EL (cell line): ENCODE measurements at regions not wholly inside any gene's neighbourhood (a gene's known extent, or its start where the extent isn't known, plus 50 kb on each side); places are given as distances from the start of the nearest gene placed in this dataset.
"Not testable (repeated sequence)": the region's sequence is repeated elsewhere in the genome, so short reads cannot be mapped to it uniquely, and the experiment has no call there.

ENCODE experiments used
- DNase-seq: peaks from one replicate; pipeline ENCODE4 v3.0.0-alpha.2; 2016

DNA sequence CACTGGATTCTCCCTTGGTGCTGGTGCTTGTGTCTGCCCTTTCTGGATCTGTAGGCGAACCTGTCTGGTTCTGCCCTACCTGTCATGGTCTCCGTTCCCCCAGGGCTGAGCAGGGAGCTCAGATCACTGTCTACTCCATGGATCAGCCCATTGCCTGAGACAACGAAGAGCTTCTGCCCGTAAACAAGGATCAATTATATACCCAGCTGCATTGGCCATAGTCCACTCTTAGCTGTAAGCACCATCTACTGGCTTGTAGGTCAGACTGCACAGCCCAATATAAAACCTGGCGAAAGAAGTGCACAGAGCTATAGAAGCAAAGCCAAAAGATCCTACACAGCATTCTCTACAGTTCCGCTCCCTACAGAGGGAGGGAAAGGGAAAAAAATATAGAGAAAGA lies 181.5 kb upstream of the RPS23 start:
- no peak for DNase-seq

- DNase-seq: not testable (repeated sequence)
These were observed 177.2 kb upstream of the RPS23 start for GRCh38 chr5:82455317-82455716.

- no peak for DNase-seq
These were observed 170.2 kb upstream of the RPS23 start for GRCh38 chr5:82448374-82448773.

DNA sequence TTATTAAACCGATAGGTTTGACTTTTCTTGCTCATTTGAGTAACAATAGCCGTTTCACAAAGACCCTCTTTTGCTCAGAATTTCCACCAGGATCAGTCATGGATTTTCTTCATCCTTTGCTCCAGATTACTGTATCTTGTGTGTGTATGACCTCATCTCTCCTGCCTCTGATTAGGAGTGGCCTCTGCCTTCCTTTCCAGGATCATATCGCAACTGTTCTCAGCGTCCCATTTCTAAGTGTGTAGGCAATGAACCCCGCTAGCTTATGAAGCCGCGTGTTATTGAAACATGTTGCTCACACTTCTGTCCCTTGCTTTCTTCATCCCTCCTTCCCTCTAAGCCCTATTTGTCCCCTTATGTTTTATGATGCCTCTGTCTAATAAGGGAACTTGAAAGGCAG lies 169.8 kb upstream of the RPS23 start:
- no peak for DNase-seq

DNA sequence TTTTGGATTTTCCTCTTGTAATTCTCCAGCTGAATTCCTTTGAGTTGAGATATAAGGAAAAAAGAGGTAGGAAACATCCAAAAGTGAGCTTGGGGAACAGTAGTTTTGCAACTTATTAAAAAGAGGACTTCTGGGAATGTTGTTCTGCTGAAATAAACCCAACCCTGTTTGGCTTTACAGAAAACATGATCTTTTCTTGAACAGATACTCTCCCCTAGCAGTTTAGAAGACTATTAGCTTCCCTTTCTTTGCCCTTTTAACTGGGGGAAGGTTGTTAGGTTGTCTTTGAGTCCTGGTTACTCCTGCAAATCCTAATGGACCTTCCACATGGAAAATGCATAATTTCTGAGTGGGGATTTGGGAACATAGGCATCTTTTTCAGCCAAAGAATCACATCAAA lies 168.7 kb upstream of the RPS23 start:
- DNase-seq: no peak

- no peak for DNase-seq
These were observed 167.7 kb upstream of the RPS23 start for GRCh38 chr5:82445726-82446335.

GRCh38 chr5:82439750-82440445 lies 161.7 kb upstream of the RPS23 start:
- DNase-seq: no peak

- DNase-seq: not testable (repeated sequence)
These were observed 159.4 kb upstream of the RPS23 start for GRCh38 chr5:82437565-82437964.

GRCh38 chr5:82436291-82436690 lies 158.1 kb upstream of the RPS23 start:
- no peak for DNase-seq

- DNase-seq: not testable (repeated sequence)
These were observed 156.8 kb upstream of the RPS23 start for GRCh38 chr5:82434696-82435660.

DNA sequence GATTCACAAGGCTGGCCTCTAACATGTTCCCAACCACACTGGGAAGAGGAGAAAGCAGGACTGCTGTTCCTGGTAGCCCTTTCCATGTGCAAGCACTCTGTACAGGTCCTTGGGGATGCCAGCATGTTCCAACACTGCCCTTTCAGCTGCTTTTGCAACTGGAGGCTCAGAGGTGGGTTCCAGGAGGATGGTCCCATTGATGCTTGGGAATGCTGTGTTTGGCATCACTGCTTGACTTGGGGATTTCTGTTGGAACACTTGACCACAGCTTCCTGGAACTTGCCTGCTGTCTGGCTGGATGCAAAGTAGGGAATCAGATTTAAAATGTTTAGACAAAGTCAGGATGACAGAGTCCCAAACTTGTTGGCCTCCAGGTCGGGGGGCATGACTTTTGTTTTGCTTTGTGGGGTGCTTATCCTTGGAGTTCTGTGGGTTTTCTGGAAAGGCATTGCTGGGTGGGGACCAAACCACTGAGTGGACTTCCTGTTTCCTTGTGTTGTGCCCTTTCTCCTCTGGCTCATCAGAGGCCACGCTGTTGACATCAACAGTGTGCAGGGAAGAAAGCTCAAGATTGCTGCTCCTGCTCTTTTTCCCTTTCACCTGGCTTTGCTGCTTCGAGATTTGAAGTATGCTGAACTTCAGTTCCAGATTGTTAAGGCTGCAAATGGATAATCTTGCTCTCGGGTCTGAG lies 148.5 kb upstream of the RPS23 start:
- no peak for DNase-seq

- no peak for DNase-seq
These were observed 147.4 kb upstream of the RPS23 start for GRCh38 chr5:82425591-82425990.

- DNase-seq: no peak
These were observed 146.1 kb upstream of the RPS23 start for GRCh38 chr5:82424211-82424610.

DNA sequence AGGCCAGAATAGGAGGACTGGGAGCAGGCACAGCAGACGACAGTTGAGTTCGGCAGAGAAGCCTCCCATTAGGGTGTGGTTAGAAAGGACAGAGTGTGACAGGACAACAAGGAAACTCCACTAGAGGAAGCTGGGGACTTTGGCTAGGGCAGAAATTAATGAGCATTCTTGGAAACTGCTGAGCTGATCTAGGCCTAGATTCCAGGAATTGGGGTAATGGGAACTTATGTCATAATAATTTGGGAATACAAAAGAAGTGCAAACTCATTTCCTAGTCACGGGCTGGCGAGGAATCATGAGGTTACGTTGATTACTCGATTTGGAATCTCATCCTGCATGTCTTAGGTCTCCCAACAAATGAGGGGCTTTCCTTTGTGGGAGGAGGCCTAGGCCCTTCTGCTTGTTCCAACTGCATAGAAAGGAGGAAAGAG lies 144.6 kb upstream of the RPS23 start:
- DNase-seq: no peak

GRCh38 chr5:82422001-82422740 lies 144.0 kb upstream of the RPS23 start:
- no peak for DNase-seq

GRCh38 chr5:82421119-82421518 lies 143.0 kb upstream of the RPS23 start:
- peak; percentile 92 for DNase-seq

DNA sequence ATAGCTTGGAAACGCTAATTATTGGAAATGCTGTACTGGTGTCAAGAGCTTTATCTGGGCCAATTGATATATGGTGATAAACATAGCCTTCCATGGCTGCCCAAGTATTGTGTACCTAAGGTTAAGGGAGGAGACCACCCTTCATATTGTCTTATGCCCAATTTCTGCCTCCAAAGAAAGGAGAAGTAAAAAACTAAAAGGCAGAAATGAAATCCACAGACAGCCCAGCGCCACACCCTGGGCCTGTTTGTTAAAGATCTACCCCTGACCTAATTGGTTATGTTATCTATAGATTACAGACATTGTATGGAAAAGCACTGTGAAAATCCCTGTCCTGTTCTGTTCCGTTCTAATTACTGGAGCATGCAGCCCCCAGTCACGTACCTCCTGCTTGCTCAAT lies 142.4 kb upstream of the RPS23 start:
- not testable (repeated sequence) for DNase-seq

DNA sequence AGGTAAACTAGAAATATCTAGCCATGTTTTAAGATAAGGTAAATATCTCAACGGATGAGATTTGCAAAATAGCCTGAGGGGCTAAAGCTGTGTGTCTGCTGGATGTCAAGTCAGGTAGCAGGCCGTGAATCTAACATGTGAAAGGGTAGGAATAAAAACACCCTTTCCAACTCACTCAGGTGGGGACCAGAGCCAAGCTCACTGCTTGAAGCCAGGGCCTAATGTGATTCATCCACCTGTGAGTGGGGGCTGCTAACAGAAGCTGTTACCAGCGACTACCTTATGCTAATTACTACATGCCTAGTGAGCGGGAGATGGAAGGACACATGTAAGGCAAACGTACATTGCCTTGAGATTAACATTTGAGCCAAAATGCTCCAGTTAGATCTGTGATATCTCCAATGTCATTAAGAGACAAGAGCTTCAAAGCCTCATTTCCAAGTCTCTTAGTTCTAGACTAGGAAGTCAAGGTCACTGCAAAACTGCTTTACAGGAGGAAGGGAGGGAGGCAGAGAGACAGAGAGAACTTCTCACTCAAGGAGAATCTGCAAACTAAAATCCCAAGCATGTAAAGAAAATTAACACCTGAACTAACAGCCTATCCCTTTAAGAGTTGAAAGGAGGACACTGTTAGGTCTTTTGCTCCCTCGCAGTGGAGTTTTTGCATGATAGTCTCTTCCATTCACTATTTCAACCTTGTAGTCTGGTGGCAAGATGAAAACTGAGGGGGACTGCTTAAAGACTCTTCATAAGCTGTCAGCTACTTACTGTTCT lies 141.6 kb upstream of the RPS23 start:
- DNase-seq: no peak

- DNase-seq: no peak
These were observed 140.4 kb upstream of the RPS23 start for GRCh38 chr5:82418608-82418950.

DNA sequence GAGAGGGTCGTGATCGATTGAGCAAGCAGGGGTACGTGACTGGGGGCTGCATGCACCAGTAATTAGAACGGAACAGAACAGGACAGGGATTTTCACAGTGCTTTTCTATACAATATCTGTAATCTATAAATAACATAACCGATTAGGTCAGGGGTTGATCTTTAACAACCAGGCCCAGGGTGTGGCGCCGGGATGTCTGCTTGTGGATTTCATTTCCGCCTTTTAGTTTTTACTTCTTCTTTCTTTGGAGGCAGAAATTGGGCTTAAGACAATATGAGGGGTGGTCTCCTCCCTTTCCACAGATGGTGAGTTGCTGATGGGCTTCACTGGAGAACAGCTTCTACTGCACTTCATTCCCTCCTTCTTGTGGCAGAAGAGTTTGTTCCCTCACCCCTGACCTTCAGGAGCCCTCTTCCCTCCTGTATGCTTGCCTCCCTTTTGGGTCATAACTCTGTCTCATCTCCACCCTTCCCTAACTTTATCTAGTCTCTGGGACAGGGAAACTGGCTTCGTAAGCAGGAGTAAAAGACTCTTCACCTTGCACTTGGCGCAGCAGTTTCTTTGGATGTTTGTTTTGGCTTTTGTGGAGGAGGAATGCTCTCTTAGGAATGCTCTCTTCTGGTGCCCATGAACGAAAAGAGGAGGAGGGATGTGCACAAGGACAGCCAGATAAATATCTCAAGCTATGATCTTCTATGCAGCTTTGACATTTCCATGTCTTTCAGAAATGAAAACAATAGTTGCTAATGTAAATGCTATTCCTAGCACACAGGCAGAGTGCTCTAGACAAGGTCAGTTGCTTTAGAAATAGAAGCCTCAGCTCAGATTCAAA lies 139.8 kb upstream of the RPS23 start:
- DNase-seq: peak; percentile 16

GRCh38 chr5:82416512-82416911 lies 138.4 kb upstream of the RPS23 start:
- DNase-seq: no peak
